ENCODE measurements at regions not wholly inside any gene's neighbourhood (a gene's known extent, or its start where the extent isn't known, plus 50 kb on each side); places are given as distances from the start of the nearest gene placed in this dataset.
"Not testable (repeated sequence)": the region's sequence is repeated elsewhere in the genome, so short reads cannot be mapped to it uniquely, and the experiment has no call there.

- no peak for DNase-seq (ENCODE audit: extremely low read depth, low read depth)
Measured at GRCh38 chr20:54995011-54995410, 519.6 kb downstream of the DOK5 start.

- DNase-seq (ENCODE audit: extremely low read depth, low read depth), result no peak
Measured at GRCh38 chr20:54985091-54985490, 509.7 kb downstream of the DOK5 start.

GRCh38 chr20:54984104-54984448 is 508.7 kb downstream of the DOK5 start:
- DNase-seq (ENCODE audit: extremely low read depth, low read depth), result no peak

GRCh38 chr20:54983394-54984103 is 508.2 kb downstream of the DOK5 start:
- not testable (repeated sequence) for DNase-seq (ENCODE audit: extremely low read depth, low read depth)

GRCh38 chr20:54981175-54981574 is 505.8 kb downstream of the DOK5 start:
- no peak for DNase-seq (ENCODE audit: extremely low read depth, low read depth)

- DNase-seq (ENCODE audit: extremely low read depth, low read depth), result no peak
Measured at GRCh38 chr20:54980103-54980960, 504.9 kb downstream of the DOK5 start.

- no peak for DNase-seq (ENCODE audit: extremely low read depth, low read depth)
Measured at GRCh38 chr20:54950304-54950703, 474.9 kb downstream of the DOK5 start.

GRCh38 chr20:54941666-54942065 is 466.3 kb downstream of the DOK5 start:
- DNase-seq (ENCODE audit: extremely low read depth, low read depth), result no peak

- no peak for DNase-seq (ENCODE audit: extremely low read depth, low read depth)
Measured at GRCh38 chr20:54940522-54940921, 465.1 kb downstream of the DOK5 start.

- DNase-seq (ENCODE audit: extremely low read depth, low read depth), result no peak
Measured at GRCh38 chr20:54938707-54939106, 463.3 kb downstream of the DOK5 start.

GRCh38 chr20:54933212-54933904 is 458.0 kb downstream of the DOK5 start:
- no peak for DNase-seq (ENCODE audit: extremely low read depth, low read depth)

GRCh38 chr20:54929191-54929590 is 453.8 kb downstream of the DOK5 start:
- no peak for DNase-seq (ENCODE audit: extremely low read depth, low read depth)

GRCh38 chr20:54928564-54928963 is 453.2 kb downstream of the DOK5 start:
- no peak for DNase-seq (ENCODE audit: extremely low read depth, low read depth)

GRCh38 chr20:54922636-54923035 is 447.2 kb downstream of the DOK5 start:
- DNase-seq (ENCODE audit: extremely low read depth, low read depth), result no peak

- no peak for DNase-seq (ENCODE audit: extremely low read depth, low read depth)
Measured at GRCh38 chr20:54922096-54922495, 446.7 kb downstream of the DOK5 start.

- no peak for DNase-seq (ENCODE audit: extremely low read depth, low read depth)
Measured at GRCh38 chr20:54920491-54920890, 445.1 kb downstream of the DOK5 start.

GRCh38 chr20:54918993-54919392 is 443.6 kb downstream of the DOK5 start:
- not testable (repeated sequence) for DNase-seq (ENCODE audit: extremely low read depth, low read depth)

GRCh38 chr20:54914995-54915394 is 439.6 kb downstream of the DOK5 start:
- no peak for DNase-seq (ENCODE audit: extremely low read depth, low read depth)

GRCh38 chr20:54909702-54910101 is 434.3 kb downstream of the DOK5 start:
- DNase-seq (ENCODE audit: extremely low read depth, low read depth), result no peak

GRCh38 chr20:54906134-54906533 is 430.7 kb downstream of the DOK5 start:
- DNase-seq (ENCODE audit: extremely low read depth, low read depth), result not testable (repeated sequence)

GRCh38 chr20:54897787-54898186 is 422.4 kb downstream of the DOK5 start:
- no peak for DNase-seq (ENCODE audit: extremely low read depth, low read depth)

- DNase-seq (ENCODE audit: extremely low read depth, low read depth), result no peak
Measured at GRCh38 chr20:54891907-54892306, 416.5 kb downstream of the DOK5 start.
